Fibroblast of peridontal ligament (primary cell): ENCODE measurements at regions not wholly inside any gene's neighbourhood (a gene's known extent, or its start where the extent isn't known, plus 50 kb on each side); places are given as distances from the start of the nearest gene placed in this dataset.

Source experiments
- DNase-seq: peaks from one replicate; pipeline ENCODE4 v3.0.0-alpha.2; 2010; ENCODE audit errors: extremely low read depth

- DNase-seq, result no peak
These were observed 60.2 kb upstream of the PODXL start for GRCh38 chr7:131616487-131617200.

DNA sequence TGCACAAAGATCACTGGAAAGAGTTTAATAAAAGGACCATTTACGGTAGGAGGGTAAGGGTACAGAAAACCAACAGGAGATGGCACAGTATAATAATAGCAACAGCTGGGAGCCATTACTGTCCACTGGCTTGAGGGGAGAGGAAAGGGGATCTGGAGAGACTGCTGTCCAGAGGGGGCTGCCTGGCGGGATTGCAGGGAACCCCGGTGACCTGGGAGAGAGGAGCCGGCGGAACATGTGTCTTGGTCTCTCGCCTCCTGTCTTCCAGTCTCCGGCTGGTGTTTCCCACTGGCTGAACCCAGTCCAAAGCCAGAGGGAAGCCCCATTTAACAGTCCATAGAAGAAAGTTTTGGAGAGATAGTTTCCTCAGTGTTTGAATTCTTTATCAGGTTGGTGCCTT, 57.5 kb upstream of the PODXL start:
- DNase-seq, result no peak

- no peak for DNase-seq
These were observed 53.6 kb upstream of the PODXL start for GRCh38 chr7:131610007-131610406.

DNA sequence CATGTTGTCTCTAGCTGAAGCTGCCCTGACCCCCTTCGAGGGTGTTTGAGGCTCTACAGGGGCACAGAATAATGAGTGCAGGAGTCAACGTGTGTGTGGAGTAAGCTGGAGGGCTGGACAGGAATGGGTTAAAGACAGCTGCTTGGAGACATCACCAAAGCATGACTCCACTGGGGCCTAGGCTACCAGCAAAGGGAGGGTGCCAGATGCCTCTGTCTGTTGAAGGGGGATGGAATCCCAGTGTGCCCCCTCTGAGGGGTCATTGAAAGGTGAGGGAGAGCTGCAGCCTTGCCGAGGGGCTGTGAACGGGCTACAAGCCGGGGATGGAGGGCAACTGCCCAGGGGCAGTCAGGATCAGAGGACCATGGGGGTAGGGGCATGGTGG, 51.7 kb upstream of the PODXL start:
- DNase-seq, result no peak

DNA sequence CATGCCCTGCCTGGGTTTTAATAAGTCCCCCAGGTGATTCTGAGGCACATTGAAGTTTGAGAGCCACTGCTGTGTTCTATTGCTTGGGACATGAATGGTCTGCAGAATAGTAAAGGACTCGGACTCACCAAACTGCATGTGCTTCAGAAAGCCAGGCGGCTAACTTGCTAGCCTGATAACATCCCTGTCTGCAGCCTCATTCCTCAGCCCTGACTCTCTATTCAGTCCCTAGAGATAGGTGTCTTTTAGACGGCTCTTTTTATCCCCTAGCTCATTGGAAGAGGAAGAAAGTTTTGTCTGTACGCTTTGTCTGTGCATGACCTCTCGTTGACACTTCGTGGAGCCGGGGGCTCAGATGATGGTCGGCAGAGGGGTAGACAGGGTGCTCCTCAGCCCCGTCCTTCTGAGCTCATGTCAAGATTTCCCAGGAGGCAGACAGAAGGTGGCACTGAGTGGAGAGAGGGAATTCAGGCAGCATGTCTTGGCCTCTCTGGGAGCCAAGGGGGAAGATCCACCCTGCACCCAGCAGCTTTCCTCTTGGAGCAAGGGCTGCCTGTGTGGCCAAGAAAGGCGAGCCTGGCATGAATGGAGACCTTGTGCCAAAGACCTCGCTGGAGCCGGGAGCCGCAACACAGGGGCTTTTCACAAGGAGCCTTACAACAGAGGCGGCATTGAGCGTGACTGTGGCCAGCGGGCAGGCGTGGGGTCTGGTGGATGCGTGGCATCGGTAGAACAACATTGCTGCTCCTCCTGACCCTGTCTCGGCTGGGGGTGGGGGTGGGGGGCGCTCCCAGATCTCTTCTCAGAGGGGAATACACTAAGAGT, 51.1 kb upstream of the PODXL start:
- DNase-seq, result no peak

- no peak for DNase-seq
These were observed 50.2 kb upstream of the PODXL start for GRCh38 chr7:131606346-131607290.
